NCI-H2227 (cell line): ENCODE measurements at regions not wholly inside any gene's neighbourhood (a gene's known extent, or its start where the extent isn't known, plus 50 kb on each side); places are given as distances from the start of the nearest gene placed in this dataset.

Experiments
- DNase-seq: peaks from one replicate; lab custom pipeline; 2025; ENCODE audit not compliant: unreplicated experiment; lab: John Stamatoyannopoulos, UW

DNA sequence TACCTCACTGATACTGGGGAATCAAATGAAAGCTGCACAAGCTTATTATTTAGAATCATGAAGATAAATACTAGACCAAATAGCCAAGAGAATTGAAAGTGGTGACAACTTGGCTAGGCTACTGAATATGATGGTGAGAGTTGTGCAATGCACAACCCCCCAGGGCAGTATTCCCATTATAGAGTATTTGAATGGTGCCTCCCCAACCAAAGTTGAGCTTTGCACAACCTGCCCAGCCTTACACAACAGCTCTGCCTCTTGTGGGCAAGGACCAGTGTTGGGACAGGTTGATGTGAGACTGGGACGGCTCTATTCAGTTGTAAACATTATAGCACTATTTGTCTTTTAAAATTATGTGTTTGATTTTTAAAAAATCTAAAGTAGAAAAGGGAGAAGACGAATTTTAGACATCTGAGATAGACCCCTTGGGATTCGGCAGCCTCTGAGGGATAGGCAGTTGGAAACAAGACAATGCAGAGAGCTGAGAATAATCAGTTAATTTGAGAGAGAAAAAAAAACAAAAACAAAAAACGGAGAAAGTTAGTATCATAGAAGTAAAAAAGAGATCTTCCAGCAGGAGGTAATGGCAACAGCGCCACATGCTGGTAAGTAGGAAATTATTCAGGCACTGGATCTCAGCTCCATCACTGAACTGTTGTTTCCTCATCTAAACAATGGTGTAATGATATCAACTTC is 91.0 kb upstream of the KCNA3 start:
- DNase-seq: peak; percentile 65

DNA sequence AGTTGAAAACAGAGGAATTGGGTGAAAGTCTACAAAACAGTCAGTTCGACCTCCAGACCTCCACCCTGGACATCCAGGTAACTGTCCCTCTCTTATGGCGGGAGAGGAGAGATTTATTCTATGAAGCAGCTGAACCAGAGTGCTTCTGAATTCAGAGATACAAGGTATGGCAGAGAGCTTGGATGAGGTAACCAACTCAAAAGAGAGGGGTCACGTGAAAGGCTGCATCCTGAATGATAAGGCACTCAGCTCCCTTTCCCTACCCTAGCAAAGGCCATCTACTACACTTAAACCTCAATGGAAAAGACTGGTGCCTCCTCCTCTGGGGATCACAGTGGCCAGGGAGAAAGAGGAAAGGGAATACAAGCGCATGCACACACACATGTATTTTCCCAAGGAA is 88.4 kb upstream of the KCNA3 start:
- DNase-seq: no peak

DNA sequence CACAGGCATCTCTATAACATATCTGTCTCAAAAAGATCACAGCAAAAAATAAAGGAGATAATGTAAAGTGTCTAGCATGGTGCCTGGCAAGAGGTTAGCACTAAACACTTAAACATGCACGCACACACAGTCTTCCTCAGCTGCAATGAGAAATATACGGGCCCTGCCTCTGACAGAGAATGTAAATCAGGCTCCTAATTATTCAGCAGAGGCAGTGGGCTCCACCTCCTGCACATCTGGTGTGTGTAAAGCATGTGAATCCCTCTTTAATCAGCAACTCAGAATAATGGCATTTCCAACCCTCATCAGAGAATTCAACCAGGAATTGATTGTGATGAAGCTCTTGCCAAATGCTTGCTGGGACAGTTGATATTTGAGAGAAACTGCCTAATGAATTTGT is 85.6 kb upstream of the KCNA3 start:
- no peak for DNase-seq

DNA sequence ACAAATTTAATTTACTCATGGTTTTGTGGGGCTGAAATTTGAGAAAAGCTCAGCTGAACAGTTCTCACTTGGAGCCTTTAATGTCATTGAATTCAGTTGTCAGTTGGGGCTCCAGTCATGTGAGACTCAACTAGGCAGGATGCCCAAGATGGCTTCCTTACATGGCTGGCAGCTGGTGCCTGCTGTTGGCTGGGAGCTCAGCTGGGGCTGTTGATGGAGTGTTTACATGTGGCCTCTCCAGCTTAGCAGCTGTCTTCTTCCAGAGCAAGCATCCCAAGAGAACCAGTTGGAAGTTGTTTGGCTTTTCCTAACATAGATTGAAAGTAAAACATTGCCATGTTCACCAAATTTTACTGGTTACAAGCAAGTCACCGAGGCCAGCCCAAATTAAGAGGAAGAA is 81.8 kb upstream of the KCNA3 start:
- no peak for DNase-seq

DNA sequence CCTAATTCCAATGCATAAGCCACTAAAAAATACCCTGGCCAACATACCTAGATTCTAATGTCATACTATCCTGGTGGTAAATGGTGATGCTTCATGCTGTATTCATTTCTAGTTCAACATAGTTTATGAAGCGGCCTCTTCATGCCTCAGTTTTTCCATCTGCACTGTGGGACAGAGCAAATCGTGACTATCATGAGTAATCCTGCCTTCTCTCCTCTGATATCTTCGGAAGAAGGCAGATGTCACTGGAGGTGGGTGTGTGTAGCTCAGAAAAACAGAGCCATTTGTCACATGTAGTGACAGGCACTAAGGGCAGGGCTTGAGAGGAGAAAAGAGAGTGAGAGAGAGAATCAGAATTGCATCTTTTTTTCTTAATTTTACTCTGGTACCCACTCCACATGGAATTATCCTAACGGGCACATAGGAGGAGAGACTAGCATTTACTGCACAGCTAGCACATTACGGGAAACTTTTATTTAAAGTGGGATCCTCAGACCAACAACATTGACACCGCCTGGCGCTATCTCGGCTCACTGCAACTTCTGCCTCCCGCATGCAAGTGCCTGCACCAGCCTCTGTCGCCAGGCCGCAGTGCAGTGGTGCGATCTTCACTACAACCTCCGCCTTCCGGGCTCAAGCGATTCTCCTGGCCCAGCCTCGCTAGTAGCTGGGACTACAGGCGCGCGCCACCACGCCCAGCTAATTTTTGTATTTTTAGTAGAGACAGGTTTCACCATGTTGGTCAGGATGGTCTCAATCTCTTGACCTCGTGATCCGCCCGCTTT is 78.4 kb upstream of the KCNA3 start:
- no peak for DNase-seq

DNA sequence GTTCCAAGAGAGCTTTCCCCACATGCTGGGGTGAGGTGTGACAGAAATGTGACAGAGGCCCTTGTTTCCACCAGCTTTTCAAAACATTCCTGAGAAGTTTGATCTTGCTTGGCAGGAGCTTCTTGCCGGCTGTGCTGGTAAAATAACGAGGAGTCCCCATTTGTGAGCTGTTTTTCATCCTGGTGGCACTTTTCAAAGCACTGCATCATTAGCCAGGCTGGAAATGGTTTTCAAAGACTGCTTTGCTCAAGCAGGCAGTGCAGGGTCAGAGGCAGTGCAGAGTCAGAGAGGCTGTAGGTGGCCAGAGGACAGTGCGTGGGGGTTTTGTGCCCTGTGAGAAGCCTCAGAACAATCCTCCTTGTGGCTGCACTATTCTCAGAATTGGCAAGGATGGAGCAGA is 75.8 kb upstream of the KCNA3 start:
- peak; percentile 44 for DNase-seq

DNA sequence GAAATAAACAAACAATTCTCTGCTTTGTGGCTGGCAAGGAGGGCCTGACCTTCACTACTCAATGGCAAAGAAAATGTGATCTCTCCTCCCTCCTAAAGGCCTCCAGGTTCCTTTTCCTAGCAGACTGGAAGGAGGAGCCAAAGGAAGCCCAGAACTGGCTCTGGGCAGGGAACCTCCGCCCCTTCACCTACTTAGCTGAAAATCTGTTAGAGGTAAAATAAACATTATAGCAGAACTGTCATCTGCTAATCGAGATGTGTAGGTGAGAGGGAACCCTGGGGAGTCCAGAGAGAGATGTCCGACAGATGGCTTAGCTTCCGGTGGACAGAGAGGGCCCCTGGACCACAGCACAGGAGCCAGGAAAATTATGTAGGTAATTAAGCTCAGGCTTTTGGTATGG is 75.2 kb upstream of the KCNA3 start:
- peak; percentile 50 for DNase-seq

DNA sequence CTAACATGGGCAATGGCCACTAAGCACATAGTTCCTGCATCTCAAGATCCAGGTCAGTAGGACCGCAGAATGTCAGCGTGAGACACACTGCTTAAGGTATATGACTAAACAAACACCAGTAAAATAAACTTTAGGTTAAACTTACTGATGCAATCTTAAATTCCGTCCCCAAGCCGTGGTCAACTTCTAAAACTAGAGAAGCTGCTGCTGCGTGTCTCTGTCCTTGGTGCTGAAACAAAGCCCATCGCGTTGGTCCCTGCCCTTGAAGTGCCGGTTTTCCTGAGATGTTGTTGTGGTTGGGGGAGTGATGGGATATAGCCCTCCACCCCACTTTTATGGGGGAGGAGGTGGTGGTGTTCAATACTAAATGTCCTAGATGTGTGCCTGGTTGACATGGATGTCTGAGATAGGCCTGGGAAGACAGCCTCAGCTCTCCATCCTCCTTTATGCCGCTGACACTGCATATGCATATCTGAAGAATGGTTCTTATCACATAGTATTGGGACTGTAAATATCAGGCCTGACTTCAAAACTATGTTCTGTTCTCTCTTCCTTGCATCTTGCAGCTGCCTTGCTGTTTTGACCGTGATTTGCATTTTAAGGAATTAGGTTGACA is 72.0 kb upstream of the KCNA3 start:
- DNase-seq: no peak

DNA sequence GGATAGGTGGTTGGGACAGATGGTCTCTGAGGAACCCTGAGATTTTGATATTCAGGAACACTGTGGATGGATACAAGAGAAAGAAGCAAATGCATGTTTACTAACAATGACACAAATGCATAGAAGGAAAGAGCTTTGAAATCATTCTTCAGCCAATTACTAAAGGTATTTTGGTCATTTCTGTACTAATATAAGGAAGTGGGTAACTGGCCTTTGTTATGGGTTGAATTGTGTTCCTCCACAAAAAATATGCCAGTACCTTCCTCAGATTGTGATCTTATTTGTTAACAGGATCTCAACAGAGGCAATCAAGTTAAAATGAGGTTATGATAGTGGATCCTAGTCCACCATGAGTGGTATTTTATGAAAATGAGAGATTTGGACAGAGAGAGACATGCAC is 68.7 kb upstream of the KCNA3 start:
- DNase-seq: no peak

DNA sequence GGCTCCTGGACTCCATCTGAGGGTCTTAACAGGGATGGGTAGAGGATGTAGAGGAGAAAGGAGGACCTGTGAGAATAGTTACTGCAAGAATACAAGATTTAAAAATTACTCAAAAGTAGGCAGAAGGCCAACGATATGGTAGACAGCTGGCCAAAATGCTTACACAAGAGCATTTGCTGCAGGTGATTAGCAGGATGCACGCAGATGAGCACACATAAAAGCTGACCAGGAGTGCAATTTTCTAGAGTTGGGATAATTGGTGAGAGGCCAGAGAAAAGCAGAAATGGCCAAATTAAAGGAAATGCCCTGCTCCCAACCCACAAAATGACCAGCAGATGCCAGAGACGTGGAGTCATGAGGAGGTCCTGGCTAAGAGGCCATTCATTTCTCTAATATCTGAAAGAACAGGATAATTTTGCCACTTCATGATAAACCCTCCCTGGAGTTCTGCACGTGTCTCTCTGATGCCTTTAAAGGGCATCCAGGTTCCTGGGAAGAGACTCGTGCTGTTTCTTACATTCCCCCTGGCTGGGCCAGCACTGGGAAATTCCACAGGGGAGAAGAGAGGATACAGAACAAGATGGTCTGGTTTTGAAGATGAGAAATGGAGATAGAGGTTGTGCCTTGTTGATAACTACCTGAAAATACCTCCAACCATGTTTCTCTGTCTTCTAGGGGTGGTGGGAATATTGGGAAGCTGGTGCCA is 62.3 kb upstream of the KCNA3 start:
- peak; percentile 51 for DNase-seq

DNA sequence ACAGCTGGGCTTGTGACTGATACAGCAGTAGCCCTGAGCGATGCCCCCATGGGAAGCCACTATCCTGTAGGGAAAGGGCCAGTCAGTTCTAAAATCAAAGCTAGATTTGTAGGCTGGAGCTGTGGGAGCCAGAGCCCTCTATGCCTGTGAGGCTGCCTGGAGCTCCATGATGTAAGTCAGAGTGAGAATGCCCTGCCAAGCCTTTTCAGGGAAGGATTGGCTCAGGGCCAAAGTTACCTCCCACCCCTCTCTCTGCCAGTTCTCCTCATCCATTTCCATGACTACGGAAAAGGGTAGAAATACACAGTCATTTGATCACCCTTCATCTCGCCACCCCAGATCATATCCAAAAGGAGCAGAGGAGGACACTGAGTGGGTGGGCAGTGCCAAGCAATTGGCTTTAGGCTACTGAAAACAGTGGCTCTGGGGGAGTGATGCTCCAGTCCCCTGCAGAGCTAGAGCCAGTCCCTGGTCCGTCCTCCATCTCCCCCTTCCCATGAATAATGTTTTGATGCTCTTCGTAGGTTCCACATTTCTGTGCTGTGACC is 59.5 kb upstream of the KCNA3 start:
- peak; percentile 84 for DNase-seq

DNA sequence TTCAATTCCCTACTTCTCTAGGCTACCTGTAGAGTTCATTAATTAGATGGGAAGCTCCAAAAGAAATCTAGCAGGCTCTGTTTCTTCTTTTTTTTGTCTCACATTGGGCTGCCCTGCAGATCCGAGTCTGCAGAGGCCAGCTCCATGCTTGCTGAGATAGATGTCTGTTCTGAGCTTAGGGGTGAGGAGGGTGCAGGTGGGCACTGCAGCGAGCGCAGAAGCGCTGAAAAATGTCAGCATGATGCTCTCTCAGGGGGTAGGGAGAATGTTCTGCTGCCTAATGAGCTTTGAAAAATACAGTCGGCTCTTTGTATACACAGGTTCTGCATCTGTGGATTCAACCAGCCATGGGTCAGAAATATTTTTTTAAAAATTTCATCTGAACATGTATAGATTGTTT is 56.8 kb upstream of the KCNA3 start:
- no peak for DNase-seq

DNA sequence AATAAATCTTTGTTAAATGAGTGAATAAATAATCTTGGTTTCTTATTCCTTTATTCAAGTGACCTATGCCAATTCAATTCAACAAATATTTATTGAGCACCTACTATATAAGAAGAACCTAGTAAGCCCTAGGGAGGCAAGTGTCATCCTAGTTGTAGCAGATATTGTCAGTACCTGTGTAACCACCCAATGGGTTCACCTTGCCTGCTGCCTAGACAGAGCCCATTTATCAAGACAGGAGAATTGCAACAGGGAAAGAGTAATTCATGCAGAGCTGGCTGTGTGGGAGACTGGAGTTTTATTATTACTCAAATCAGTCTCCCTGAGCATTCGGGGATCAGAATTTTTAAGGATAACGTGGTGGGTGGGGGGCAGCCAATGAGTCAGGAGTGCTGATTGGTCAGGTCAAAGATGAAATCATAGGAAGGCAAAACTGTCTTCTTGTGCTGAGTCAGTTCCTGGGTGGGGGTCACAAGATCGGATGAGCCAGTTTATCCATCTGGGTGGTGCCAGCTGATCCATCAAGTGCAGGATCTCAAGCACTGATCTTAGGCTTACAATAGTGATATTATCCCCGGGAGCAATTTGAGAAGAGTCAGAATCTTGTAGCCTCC is 53.8 kb upstream of the KCNA3 start:
- DNase-seq: no peak

DNA sequence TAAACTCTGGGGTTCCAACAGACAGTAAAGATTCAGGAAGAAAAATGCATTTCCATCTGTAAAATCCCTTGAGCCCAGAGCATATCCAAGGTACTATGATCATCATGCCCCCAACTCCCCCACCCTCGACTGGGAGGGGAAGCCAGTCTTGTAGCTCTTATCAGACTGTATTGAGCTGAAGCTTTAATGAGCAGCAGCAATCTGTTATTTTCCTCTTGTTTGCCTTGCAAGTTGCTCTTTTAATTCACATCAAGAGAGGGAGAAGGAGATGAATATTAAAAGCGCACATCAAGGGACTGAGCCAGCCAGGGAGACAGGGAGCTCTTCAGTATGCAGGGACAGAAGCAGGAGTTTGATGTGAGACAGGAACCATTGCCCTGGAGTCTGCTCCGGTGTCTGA is 52.5 kb upstream of the KCNA3 start:
- DNase-seq: no peak

DNA sequence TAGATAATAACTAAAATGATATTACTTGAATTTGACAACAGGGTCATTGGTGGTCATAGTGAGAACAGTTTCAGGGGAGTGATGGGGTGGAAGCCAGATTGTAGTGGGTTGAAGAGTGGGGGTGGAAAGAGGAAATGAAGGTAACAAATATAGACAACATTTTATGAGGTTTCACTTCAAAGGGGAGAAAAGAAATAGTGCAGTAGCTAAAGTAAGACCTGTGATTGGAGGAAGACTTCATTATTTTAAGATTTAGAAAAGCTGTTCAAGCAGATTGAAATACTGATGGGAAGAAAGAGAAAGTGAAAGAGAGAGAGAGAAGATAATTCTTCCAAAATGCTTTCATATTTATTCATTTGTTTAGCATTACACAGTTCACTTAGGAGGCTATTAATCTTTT is 52.0 kb upstream of the KCNA3 start:
- DNase-seq: no peak
